ENCODE measurements at regions not wholly inside any gene's neighbourhood (a gene's known extent, or its start where the extent isn't known, plus 50 kb on each side); places are given as distances from the start of the nearest gene placed in this dataset.

- Mint-ChIP-seq H3K27me3 (peaks cover 30% of the 10 kb centered on the region), H3K9me3 (no peaks in the 10 kb centered on the region), H3K4me3 (no peak overlapping the region), H3K27ac (peak overlapping the region in 1 of 2 donors; percentile 54), H3K4me1 (no peaks in the 10 kb centered on the region)
- ATAC-seq: peak; percentile 21
- no peak for DNase-seq
Observed at GRCh38 chr17:79152110-79152509, 77.5 kb downstream of the ENGASE start.

DNA sequence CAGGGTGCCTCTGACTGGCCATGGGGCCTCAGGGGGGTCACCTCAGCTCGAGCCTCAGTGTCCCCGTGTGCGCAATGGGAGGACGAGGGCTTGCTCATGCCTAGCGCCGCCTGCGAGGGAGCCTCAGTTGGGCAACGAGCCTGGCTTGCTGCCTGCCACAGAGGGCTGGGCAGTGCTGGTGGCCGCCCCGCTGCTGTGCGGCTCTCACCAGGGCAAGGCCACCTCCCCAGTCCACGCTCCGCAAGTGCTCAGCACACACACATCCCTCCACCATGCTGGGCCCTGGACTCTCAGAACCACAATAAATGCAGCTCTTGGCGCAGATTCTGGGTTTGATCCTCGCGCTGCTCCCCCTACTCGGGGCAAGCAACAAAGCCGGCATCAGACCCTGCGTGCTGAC lies 76.2 kb downstream of the ENGASE start:
- no peak for ATAC-seq
- no peaks in the 10 kb centered on the region for H3K4me1 Mint-ChIP-seq
- H3K4me3 Mint-ChIP-seq: no peak overlapping the region

DNA sequence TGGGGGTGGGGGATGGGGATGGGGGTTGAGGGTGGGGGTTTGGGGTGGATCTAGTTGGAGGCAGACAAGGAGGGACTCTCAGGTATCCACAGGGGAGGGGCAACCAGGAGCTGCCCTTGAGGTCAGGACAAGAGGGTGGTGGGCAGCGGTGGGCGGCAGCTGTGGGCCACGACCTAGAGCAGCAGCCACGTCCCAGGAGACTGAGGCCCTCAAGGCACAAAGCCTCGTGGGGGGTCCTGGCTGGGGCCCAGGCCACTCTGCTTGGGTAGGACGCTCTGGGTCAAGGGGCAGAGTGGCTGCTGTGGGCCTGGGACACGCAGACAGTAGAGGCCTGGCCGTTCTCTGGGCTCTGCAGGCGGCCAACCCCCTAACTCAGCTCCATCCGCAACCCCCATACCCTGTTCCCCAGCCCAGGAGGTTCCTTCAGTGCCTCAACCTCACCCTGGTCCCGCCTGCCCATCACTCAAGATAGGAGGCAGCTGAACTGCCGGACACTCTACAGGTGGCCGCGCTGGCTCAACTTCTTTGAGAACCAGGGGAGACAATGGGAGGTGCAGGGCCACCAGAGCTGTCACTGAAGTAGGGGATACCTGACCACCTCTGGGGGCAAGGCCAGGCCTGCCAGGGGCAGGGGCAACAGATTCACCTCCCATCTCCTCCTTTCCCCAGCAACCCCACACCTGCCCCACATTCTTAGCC lies 75.6 kb downstream of the ENGASE start:
- Mint-ChIP-seq H3K4me3 (no peak overlapping the region), H3K27ac (peak overlapping the region; percentile 17 to 61), H3K27me3 (peaks cover 30% of the 10 kb centered on the region), H3K4me1 (no peaks in the 10 kb centered on the region), H3K9me3 (no peaks in the 10 kb centered on the region)
- DNase-seq (no peak), ATAC-seq (no peak)

More for the DNA sequence above, 76.2 kb downstream of the ENGASE start:
- DNase-seq: no peak
- H3K27me3 Mint-ChIP-seq: peaks cover 30% of the 10 kb centered on the region
- no peaks in the 10 kb centered on the region for H3K9me3 Mint-ChIP-seq
- H3K27ac Mint-ChIP-seq: no peak overlapping the region

DNA sequence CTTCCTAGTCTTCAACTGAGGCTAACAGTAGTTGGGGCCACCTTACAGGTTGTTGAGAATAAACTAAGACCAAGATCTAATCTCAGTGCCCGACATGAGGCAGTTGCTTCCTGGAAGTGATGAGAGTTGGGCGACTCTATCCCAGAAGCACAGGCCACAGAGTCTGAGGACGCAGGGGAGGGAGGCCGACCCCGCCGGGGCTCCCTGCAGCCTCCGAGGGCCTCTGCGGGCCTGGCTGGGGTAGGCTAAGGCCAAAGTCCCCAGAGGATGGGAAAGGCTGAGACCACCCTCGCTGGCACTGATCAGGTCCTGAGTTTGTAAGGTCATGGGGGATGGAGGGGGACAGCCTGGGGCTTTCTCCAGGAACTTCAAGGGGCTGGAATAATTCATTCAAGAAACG lies 74.0 kb downstream of the ENGASE start:
- H3K27me3 Mint-ChIP-seq: peaks cover 26% of the 10 kb centered on the region
- H3K9me3 Mint-ChIP-seq: no peaks in the 10 kb centered on the region
- no peak for ATAC-seq
- H3K27ac Mint-ChIP-seq: no peak overlapping the region
- H3K4me3 Mint-ChIP-seq: no peak overlapping the region
- no peaks in the 10 kb centered on the region for H3K4me1 Mint-ChIP-seq
- no peak for DNase-seq

DNA sequence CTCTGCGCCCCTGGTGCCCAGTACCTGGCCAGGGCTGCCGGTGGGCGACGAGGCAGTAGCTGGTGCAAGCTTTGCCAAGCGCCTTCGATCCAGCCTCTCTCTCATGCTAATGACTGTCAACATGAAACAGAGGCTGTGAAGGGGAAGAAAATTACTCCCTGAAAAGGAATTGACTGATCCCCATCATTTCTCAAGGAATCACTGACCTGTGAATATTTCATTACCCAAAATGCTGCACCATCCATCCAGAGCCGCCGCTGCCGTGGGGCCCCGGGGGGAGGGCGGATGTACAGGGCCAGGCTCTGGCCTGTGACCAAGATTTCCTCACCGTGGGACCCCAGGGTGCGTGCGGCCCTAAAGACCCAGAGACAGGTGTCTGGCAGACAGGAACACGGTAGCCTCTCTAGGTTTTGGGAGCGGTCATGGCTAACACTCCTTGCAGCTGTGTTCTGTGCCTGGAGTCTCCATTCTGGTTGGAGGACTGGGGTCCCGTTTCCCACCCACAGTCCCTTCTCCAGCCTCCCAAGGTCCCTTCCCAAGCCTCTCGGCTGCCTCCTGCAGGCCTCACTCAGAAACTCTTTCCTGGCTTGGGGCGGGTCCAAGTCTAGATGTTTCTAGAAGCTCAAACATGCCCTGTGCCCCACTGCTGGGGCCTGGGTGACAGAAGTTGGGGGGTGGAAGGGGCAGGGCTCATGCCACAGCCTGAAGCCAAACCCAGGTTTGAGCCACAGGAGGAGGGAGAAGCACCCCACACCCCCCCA lies 73.3 kb downstream of the ENGASE start:
- H3K27me3 Mint-ChIP-seq: peaks cover 19% of the 10 kb centered on the region
- no peaks in the 10 kb centered on the region for H3K4me1 Mint-ChIP-seq
- H3K9me3 Mint-ChIP-seq: no peaks in the 10 kb centered on the region
- DNase-seq: no peak
- no peak overlapping the region for H3K4me3 Mint-ChIP-seq
- no peak for ATAC-seq
- H3K27ac Mint-ChIP-seq: no peak overlapping the region

DNA sequence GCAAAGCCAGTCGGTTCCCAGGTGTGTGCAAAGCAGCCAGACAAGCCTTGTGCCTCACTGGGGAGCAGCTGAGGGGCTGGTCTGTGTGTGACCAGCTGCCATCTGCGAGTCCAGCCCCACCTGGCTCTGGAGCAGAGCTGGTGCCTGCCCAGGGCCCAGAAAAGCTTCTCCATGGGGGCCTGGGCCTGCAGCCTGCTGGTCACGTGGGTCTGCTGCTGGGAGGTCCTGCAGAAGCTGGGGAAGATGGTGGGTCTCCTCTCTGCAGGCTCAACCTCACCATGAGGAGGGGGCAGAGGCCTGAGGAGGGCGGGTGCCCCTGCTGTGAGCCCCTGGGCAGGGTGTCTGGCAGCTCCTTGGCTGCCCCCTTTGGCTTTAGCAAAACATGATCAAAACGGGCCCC lies 71.9 kb downstream of the ENGASE start:
- ATAC-seq (no peak), DNase-seq (no peak)
- Mint-ChIP-seq H3K27me3 (peaks cover 13% of the 10 kb centered on the region), H3K9me3 (no peaks in the 10 kb centered on the region), H3K4me1 (no peaks in the 10 kb centered on the region), H3K27ac (no peak overlapping the region), H3K4me3 (no peak overlapping the region)

DNA sequence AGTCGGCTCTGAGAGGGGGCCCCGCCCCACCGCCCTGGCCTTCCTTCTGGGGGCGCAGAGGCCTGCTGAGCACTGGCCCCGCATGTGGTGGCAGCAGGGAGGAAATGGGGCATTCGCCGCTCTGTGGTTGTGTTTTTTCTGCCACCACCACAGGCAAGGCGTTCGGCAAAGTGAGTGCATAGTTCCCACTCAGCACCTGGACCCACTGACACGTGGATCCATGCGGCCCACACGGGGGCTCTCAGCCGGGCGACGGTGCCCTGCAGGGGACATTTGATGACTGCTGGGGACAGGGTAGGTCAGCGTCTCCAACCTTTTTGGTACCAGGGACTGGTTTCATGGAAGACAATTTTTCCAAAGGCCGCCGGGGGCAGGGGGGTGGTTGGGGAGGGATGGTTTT lies 70.9 kb downstream of the ENGASE start:
- Mint-ChIP-seq H3K9me3 (no peaks in the 10 kb centered on the region), H3K4me1 (no peaks in the 10 kb centered on the region), H3K4me3 (no peak overlapping the region), H3K27me3 (peaks cover 7% of the 10 kb centered on the region), H3K27ac (no peak overlapping the region)
- ATAC-seq (no peak), DNase-seq (no peak)

GRCh38 chr17:79144133-79144532 lies 69.5 kb downstream of the ENGASE start:
- no peak for DNase-seq
- Mint-ChIP-seq H3K4me3 (no peak overlapping the region), H3K27ac (no peak overlapping the region), H3K9me3 (peaks cover 0 to 2% of the 10 kb centered on the region in 2 donors), H3K4me1 (no peaks in the 10 kb centered on the region), H3K27me3 (peaks cover 19% of the 10 kb centered on the region)
- ATAC-seq: no peak

DNA sequence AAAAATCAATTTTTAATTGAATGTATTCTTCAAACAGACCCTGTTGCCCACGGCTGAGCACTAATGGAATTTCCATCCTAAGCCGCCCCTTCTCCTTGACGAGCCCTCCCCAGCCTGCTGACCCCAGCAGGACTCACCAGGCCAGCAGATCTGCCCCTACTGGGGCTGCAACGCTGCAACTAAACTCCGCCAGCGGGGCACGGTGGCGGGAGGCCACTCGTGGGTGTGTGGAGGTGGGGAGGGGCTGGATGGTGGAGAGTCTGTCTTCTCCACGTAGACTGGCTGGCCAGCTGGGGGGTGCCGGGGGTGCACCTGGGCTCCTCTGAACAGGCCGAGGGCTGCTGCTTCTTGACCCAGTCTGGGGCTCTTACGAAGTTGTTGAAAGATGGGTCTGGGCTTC lies 67.8 kb downstream of the ENGASE start:
- ATAC-seq (no peak), DNase-seq (no peak)
- H3K4me1 Mint-ChIP-seq: no peaks in the 10 kb centered on the region
- H3K27ac Mint-ChIP-seq: no peak overlapping the region
- no peak overlapping the region for H3K4me3 Mint-ChIP-seq
- H3K27me3 Mint-ChIP-seq: peaks cover 37% of the 10 kb centered on the region
- H3K9me3 Mint-ChIP-seq: peaks cover 0 to 15% of the 10 kb centered on the region in 2 donors

GRCh38 chr17:79141578-79142355 lies 67.1 kb downstream of the ENGASE start:
- peaks cover 43% of the 10 kb centered on the region for H3K27me3 Mint-ChIP-seq
- H3K9me3 Mint-ChIP-seq: peaks cover 0 to 15% of the 10 kb centered on the region in 2 donors
- no peak overlapping the region for H3K27ac Mint-ChIP-seq
- H3K4me3 Mint-ChIP-seq: no peak overlapping the region
- ATAC-seq (no peak), DNase-seq (no peak)
- H3K4me1 Mint-ChIP-seq: no peaks in the 10 kb centered on the region

DNA sequence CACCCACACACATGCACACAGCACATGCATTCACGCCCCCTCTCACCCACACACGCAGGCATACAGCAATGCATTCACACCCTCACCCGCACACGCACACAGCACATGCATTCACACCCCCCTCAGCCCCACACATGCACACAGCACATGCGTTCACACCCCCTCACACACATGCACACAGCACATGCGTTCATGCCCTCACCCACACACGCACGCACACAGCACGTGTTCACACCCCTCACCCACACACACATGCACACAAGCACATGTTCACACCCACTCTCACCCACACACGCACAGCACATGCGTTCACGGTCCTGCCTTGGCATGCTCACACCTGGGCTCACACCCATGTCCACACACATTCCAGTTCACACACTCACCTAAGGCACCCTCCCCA lies 64.2 kb downstream of the ENGASE start:
- no peak overlapping the region for H3K27ac Mint-ChIP-seq
- peaks cover 56% of the 10 kb centered on the region for H3K27me3 Mint-ChIP-seq
- ATAC-seq: no peak
- DNase-seq: no peak
- H3K4me3 Mint-ChIP-seq: no peak overlapping the region
- H3K4me1 Mint-ChIP-seq: no peaks in the 10 kb centered on the region
- H3K9me3 Mint-ChIP-seq: peaks cover 0 to 15% of the 10 kb centered on the region in 2 donors

GRCh38 chr17:79137789-79138165 lies 63.2 kb downstream of the ENGASE start:
- no peak for ATAC-seq
- H3K27me3 Mint-ChIP-seq: peaks cover 62% of the 10 kb centered on the region

DNA sequence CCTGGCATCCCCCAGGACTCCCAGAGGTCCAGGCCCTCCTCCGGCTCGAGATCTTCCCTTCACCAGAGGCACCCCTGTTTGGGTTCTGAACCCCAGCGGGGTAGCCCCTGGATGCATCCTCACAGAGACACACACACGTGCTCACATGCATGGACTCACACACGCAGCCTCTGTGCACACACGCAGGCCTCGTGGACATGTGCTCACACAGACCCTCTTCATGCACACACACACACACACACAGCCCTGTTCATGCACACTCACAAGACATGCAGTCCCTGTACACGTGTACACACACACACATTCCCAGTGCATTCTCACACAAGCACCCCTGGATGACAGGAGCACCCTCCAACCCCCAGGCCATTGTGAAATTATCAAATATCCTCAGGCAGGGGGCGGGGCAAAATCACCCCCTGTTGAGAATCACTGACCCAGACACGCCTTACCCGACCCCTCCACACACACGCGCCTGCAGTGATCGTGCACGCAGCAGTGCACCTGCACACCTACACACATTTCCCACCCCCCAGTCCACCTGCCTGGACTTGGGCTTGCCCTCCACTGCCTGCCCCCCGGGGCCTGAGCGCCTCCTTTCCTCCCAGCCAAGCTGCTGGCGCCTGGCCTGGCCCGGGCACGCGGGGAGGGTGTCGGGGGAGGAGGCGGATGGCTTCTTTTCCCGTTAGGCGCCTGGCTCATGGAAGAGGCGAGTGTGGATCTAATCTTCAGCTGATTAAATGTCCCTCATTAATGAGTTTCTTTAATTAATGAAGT lies 62.6 kb downstream of the ENGASE start:
- Mint-ChIP-seq H3K4me1 (no peaks in the 10 kb centered on the region), H3K9me3 (peaks cover 0 to 15% of the 10 kb centered on the region in 2 donors), H3K4me3 (no peak overlapping the region), H3K27me3 (peaks cover 62% of the 10 kb centered on the region), H3K27ac (no peak overlapping the region)
- no peak for ATAC-seq
- no peak for DNase-seq

More at GRCh38 chr17:79137789-79138165, 63.2 kb downstream of the ENGASE start:
- Mint-ChIP-seq H3K4me3 (no peak overlapping the region), H3K9me3 (peaks cover 0 to 15% of the 10 kb centered on the region in 2 donors), H3K4me1 (no peaks in the 10 kb centered on the region), H3K27ac (no peak overlapping the region)
- no peak for DNase-seq

DNA sequence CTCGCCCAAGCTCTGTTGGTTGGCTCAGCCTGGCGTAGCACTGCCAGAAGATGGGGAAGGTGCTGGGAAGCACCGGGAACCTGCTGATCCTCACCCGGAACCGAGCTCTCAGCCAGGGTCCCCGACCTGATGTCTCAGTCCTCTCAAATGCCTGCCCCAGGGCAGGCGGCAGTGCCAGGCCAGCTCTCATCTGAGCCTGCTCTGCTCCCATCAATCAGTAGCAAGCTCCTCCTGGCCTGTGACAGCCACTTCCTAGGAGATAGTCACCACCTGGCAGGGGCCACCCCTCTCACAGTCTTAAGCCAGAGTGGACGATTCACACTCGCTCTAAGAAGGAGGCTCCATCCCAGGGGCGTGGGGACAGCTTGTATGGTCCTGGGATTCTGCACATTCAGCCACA lies 62.0 kb downstream of the ENGASE start:
- peaks cover 57% of the 10 kb centered on the region for H3K27me3 Mint-ChIP-seq
- no peak overlapping the region for H3K4me3 Mint-ChIP-seq
- peaks cover 0 to 15% of the 10 kb centered on the region in 2 donors for H3K9me3 Mint-ChIP-seq
- H3K4me1 Mint-ChIP-seq: no peaks in the 10 kb centered on the region
- DNase-seq (no peak), ATAC-seq (no peak)
- no peak overlapping the region for H3K27ac Mint-ChIP-seq

Data from stimulated activated naive CD8-positive, alpha-beta T cell treated with anti-CD3 and anti-CD28 coated beads, Interleukin-15, amount 100 ng/mL, for 72 hours (primary cell).